SK-N-MC (cell line): ENCODE measurements at regions not wholly inside any gene's neighbourhood (a gene's known extent, or its start where the extent isn't known, plus 50 kb on each side); places are given as distances from the start of the nearest gene placed in this dataset.

Source experiments
- EZH2 ChIP-seq: fragments of 200-600 bp; sonication (generic); IDR thresholded peaks from one replicate; pipeline ENCODE4 v1.6.1; 2017; ENCODE audit warnings: antibody characterized with exemption
- FOXP2 ChIP-seq: optimal IDR thresholded peaks from 2 replicates; pipeline ENCODE3; 2011; ENCODE audit warnings: mild to moderate bottlenecking, moderate library complexity; ENCODE audit not compliant: insufficient read depth; ENCODE audit errors: extremely low read length, control extremely low read depth
- POLR2AphosphoS5 ChIP-seq: IDR thresholded peaks from 2 replicates; pipeline ENCODE4 v1.6.1; 2012; ENCODE audit warnings: mild to moderate bottlenecking, low read depth, low read length, borderline replicate concordance

DNA sequence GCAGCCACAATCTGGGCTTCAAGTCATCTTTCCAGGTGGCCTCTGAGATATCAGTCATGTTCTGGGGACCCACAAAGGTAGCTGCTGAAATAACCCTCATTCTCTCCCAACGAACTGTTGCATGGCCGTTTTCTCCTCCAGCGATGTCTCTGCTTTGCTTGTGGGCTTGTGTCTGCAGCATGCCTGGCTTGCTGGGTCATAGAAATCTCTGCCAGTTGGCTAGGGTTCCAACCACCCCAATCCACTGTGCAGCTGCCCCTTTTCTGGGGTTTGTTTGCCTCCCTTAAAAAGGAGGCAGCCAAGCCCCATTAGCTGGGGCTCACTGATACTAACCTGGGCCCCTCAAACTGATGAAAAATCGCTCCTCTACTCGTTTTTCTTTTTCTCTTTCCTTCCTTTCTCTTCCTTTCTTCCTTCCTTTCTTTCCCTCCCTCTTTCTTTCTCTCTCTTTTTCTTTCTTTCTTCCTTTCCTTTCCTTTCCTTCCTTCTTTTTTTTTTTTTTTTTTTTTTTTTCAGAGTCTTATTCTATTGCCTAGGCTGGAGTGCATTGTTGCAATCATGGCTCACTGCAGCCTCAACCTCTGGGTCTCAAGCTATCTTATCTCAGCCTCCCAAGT is 680.0 kb downstream of the EPHA4 start:
- TF ChIP-seq EZH2, result no peak
- no peak for TF ChIP-seq POLR2AphosphoS5
- TF ChIP-seq FOXP2, result no peak
